Stimulated activated CD4-positive, alpha-beta T cell treated with anti-CD3 and anti-CD28 coated beads, Interleukin-2, amount 100 ng/mL, for 4 hours (primary cell): ENCODE measurements at regions not wholly inside any gene's neighbourhood (a gene's known extent, or its start where the extent isn't known, plus 50 kb on each side); places are given as distances from the start of the nearest gene placed in this dataset.

Experiments used
- DNase-seq: peaks from one replicate; pipeline ENCODE4 v3.0.0-alpha.2; 2020; ENCODE audit warnings: low read depth

DNA sequence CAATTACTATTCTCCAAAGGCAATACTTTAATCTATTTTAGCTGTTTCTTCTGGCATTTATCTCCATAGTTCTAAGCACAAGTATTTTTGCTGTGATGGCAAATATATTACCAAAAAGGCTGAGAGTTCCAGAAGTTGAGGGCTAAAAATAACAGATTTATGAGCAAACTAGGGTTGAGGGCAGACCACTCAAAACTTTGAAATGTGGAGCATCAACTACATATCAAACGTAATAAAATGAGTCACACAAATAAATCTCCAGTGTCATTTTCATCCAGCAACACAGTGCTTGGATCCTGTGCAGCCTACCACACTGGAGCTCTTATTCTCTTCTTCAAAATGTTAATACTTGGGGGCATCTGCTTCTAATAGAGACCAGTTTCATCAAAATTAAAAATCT lies 163.9 kb downstream of the HS3ST1 start:
- DNase-seq, result no peak

DNA sequence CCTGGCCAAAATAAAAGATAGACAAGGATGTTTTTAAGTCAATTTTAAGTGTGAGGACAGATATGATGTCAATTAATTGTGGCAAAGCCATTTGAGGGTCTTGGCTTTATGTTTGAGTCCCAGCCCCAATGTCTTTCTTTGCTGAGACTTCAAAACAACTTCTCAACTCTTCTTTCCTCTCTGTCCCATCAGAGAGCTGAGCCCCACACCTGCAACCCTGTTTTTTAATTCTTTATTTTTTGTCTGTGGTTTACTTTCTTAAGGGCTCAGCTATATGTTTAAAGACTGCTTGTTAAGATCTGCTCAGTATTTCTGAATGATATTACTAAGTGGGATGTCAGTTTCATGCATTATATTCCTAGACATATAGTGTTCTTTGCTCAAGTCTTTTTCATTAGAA lies 164.3 kb downstream of the HS3ST1 start:
- no peak for DNase-seq

DNA sequence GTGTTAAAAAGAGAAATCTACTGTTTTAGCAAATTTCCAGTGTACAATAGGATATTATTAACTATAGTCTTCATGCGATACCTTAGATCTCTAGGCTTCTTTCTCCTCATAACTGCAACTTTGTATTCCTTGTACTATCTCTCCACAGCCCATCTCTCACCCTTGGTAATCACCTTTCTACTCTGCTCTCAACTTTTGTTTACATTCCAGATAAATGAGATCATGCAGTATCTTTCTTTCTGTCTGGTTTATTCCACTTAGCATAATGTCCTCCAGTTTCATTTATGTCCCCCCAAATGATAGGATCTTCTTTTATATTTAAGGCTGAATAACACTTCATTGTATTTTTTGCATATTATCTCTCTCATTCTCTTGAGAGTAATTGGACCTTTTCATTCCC lies 165.5 kb downstream of the HS3ST1 start:
- DNase-seq, result no peak

DNA sequence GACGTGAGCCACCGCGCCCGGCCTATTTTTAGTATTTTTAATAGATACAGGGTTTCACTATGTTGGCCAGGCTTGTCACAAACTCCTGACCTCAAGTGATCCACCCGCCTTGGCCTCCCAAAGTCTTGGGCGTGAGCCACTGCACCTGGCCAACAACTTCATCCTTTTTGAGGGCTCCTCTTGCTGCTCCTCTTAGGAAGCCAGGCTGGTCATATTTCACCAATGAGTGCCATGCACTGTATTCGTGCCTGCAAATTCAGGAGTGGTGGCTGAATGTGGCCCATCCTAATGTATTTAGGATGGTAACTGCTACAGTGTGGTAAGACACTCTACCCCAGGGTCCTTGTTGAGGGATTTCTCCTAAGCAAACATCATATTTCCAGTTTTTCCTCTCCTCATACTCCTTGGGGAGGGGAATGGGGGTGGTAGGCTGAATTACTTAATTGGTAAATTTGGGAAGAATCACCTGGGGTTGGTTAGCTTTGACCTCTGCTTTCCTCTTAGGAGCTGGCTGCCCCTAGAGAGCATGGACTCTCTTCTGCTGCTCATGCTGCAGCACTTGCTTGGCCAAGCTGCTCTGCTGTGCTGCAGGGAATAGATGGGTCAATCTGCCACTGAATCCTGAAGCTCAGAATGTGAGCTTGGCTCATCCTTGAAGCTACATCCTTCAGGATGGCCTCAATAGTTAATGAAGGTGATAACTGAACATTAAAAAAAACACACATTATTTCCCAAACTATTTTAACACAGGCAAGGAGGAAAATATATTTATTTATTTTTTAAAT lies 167.4 kb downstream of the HS3ST1 start:
- DNase-seq, result no peak

DNA sequence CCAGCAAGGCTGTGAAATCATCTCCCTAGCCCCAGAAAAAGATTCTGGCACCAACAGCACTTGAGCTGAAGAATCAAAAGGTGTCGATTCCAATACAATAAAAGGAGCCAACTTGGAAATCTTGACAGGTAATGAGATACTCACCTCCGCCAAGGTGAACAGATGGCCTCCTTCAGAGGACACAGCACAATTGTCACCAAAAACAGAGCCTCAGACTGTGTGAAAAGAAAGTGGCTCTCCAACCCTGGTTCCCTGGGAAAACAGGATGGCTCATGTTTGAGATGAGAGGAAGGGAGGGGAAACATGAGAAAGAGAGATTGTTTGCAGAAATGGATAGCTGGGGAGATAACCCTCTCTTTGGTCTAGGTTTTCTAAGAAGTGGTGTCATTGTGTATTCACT lies 168.9 kb downstream of the HS3ST1 start:
- DNase-seq, result no peak

DNA sequence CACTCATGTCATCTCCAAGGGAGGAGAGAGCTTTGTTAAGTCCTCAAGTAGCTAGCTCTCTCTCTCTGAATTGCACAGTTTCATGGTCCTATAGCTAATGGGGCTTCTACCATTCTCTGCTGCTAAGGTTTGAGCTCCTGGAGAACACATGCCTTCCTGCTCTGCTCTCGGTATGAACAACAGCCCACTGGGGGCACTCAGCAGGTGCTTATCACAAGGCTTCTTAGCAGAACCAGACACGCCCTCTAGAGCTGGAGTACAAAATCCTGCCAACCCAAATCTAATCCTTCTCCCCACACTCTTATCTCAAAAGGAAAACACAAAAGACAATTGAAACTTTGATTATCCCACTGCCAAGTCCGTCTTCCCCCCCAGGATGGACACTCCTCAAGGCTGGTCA lies 176.5 kb downstream of the HS3ST1 start:
- no peak for DNase-seq

DNA sequence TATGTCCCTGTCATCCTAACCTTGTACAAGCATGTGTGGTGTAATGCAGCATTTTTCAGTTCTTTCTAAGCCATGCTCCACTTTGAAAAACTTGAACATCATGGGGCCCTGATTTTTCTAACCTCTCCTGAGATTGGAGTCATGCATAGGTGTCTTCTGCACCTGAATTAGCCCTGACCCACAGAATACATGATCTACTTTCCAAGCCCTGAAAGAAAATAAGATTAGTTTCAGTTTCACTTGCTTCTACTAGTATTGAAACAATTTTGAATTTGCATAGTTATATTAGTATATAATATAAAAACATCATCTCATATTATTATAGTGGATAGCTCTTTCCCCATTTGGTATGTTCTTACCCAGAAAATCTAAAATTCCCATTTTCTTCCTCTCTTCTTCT lies 178.2 kb downstream of the HS3ST1 start:
- no peak for DNase-seq

DNA sequence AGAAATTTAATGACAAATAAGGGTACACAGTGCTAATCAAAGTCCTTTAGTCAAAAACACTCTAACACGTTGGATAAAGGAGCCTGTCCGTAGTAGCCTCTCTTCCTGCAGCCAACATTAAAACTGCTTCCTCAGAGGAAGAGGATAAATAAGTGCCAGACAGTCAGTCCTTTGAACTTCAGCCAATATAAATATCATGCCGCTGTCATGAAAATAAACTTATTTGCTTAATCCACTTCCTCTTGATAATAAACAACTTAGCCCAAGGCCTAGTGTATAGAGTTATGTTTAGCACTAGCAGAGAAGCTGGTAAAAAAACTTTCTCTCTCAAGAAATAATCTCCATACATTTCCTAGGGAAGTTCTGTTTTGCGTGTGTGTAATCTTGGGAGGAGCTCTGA lies 196.7 kb downstream of the HS3ST1 start:
- DNase-seq, result no peak

DNA sequence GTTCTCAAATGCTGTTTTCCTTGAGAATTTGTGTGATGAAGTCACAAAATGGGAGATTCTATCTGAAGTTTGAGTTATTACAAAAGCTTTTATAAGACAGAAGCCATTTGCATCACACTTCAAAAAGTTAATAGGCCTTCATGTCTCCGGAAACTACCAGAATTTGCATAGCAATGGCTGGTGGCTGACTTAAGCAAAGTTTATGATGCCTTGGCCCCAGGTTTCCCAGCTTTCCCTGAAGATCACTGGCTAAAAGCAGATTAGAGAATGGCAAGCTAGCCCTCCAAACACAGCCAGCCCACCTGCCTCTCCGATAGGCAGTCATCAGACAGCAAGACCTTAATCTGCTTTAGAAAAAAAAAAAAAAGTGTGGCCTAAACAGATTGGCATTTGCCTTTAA lies 197.8 kb downstream of the HS3ST1 start:
- no peak for DNase-seq

DNA sequence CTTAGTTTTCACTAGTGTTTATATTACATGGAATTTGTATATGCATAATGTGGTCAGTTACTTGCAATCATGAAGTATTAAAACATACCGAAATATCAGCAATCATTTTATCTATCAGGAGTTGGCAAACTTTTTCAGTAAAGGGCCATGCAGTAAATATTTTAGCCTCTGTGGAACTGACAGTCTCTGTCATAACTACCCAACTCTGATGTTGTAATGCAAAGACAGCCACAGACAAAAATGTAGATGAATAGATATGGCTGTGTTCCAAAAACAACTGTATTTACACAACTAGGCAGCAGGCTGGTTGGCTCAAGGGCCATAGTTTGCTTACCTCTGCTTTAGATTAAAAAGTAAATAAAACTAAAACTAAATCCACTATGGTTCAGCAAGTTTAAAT lies 200.2 kb downstream of the HS3ST1 start:
- DNase-seq, result no peak

DNA sequence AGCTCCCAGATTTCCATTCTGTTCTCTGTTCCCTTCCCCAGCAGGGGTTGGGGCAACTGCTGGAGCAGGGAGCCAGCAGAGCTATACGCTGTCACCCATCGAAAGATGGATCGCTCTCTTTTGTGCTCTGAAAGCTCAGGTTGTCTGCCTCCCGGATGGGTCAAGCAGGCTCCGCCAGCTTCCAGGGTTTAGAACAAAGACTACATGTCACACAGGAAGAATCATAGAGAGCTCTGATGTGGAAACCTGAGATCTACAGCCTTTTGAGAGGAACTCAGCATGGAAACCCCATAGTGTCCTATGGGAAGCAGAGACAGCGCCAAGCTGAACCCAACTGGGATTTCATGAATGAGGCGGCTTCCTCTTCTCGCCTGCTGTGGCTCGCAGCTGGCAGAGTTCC lies 205.4 kb downstream of the HS3ST1 start:
- DNase-seq, result no peak

DNA sequence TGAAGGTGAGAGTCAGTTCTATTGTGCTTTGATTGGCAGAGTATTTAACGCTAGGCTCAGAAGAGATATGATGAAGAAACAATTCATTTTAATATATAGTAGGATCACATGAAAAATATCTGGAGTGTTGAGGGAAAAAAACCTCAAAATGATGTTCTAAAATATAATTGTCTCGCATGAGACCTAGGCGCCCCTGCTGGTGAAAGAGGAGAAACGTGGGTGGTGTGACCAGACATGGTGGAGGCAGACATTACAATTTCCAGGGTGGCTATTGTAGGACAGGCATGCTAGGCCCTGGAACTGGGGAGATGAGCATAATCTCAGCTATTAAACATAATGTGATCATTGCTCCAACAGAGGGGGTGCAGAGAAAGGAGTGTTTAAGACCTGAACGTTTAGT lies 210.0 kb downstream of the HS3ST1 start:
- DNase-seq, result no peak

DNA sequence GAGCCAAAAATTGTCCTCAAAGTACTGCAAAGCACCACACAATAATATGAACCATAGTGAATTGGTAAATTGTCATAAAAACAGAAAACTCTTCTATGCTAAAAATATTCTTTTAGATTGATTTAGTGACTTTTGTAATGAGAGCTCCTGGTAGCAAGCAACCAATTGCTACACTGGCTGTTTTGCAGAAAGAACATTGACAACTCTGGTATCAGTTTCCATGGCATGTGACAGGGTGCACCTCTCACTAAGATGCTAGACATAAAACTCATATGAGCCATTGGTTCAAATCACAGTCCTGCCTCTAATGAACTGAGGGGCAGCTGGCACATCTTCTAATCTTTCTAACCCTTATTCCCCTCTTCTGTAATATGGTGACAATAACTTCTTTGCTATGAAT lies 212.2 kb downstream of the HS3ST1 start:
- DNase-seq, result no peak

DNA sequence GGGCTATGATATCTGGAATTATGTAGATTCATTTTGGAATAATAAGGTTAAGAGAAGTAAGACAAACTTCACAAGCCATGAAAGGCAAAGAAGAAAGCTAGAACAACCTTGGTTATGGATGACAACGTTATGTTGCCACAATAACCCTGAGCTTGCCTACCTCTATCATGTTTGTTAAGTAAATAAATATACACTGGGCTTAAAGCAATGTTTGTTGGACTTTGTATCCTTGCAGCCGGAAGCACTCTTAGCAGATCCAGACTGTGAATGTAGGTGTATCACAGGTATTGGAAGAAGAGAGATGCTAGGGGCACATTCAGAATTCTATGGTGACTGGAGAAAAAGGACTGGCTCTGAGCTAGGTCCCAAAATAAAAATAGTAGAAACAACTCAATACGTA lies 214.4 kb downstream of the HS3ST1 start:
- no peak for DNase-seq

DNA sequence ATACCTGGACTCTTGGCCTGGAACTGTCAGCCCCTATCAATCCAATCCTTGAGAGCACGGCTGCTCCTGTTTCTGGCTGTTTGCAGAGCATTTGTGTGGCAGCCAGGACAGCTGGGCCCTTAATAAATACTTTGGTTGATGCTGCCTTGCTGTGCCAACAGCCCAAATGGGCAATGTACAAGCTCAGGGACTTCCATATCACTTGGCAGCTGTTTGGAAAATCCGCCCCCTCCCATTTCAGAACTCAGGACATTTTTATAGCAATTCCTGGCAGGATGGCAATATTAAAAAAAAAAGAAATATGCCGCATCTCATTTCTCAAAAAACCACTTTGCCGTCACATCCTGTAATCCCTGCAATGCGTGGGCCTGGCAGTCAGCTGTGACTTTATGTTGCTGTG lies 218.9 kb downstream of the HS3ST1 start:
- DNase-seq, result no peak

DNA sequence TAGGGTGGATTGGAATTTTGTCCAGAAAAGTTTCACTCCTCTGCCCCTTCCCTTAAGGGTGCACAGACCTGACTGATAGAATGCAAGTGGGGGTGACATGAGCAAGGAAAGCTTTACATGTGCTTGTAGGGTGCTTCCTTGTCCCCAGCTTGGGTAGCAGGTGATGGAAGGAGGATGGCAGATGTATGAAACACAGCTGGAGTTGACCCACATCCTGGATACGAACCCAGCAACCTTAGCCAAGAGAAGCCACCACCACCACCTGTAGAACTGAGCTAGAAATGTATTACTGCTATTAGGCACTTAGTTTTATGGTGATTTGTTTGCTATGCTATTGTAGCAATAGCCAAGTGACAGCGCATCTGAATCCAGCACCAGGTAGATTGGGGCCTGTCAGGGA lies 227.4 kb downstream of the HS3ST1 start:
- no peak for DNase-seq

DNA sequence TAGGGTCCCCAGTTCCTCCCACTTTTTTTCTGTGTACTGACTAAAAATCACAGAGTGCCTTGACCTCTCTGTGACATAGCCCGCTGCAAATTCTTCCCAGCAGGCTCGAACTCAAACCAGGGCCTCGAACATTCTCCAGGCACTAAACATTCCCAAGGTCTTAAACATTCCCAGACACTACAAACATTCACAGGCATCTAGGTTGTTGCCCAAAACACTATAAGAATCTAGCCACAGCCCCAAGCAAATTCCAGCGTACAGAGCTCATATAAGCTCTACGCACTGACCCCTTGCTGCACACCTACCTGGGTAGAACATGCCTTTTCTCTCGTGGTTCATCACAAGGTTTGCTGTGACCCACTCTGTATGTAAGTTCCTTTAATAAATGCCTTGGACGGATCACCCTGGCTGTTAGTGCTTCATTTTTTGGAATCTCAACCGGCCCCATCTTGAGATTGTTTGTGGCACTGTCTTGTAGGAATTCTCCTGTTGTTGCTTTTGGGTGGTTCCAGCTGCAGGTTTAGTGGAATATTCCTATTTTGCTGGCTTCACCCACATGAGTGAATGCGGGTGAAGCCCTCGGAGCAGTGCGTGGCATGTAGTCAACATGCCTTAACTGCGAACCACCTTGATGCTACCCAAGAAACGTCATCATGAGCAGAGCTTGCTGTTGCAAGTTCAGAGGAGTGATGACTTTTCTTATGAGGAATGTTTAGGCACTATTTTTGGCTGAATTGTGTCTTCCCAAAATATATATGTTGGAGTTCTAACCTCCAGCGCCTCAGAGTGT lies 230.0 kb downstream of the HS3ST1 start:
- DNase-seq, result no peak

DNA sequence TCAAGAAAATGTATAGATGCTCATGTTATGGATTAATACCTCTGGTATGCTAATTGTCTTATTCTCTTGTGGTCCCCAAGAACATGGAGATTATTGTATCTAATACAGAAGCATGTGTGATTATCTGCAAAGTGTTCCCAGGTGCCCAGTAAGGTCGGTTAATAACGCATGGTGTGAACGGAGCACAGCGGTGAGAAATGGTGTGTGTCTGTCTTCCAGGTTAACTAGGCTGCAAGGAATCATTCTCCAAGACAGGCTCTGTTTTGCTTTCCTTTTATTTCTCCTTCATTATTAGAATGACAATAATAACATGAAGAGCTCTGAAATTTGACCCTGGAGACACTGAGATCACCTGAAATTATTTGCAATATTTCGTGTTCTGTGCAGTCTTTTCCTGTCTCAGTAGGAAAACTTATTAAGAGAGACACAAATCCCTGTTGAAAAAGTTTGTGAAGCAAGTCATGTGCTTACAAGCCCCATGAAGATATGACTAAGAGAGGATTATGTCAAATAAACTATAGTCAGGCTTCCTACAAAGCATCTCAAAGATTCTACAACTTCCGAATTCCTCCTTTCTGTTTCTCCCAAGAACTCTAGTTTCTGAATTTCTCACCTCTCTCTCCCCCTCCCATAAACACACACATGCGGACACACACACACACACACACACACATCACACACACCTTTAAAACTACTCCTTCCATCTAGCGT lies 230.9 kb downstream of the HS3ST1 start:
- no peak for DNase-seq

DNA sequence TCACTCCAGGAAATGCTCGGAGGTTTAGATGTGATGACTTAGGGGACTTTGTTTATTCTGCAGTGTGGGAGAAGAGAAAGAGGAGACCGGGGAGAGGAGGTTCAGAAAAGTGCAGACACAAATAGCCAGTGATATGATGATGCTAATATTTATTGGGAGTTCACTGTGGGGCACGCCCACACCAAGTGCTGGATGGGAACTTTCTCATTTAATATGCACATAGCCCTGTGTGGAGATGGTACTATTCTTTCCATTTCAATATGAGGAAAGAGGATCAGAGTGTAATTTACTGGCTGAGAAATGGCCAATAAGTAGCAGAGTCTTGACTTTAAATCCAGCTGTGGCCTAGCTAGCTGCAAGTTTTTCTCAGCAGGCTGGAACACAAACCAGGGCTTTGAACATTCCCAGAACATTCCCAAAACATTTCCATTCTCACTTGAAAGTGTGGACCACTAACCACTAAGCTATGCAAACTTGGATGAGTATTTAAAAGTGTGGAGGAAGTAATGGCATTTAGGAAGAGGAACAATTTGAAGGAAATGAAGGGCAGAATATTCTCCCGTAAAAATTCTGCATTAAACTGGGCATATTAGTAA lies 231.7 kb downstream of the HS3ST1 start:
- DNase-seq, result no peak

DNA sequence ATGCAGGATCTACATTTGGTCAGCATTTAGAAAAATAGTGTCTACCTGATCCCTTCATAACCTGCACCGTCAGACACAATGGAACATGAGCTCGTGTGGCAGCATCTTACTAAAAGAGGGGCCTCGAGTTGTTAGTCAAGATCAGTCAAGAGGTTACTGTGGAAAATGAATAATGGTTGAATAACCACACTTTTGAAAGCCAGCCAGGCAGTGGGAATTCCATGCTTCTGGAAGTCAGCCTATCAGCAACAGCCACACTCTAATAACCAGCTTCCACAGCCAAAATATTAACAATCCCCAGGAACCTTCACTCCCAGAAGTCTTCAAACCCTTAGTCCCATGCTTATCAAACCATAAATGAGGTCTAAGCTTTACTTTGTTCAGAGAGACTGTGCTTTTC lies 234.3 kb downstream of the HS3ST1 start:
- no peak for DNase-seq

DNA sequence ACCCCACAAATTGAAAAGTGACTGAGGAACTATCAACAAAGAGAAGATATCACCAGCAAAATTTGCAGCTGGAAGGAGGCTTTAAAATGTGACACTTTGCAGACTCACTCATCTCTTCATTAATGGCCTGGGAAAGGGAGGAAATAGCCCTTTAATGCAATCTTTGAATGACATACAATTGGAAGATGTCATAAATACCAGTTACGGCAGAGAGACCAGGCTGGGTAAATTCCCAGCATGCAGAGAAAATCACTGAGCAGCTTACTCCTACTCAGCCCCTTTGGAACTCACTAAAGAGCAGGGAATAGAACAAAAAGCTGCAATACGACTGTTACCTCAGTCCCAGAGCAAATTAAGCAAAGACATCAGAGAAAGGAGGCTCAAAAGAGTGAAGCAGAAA lies 238.9 kb downstream of the HS3ST1 start:
- DNase-seq, result no peak

DNA sequence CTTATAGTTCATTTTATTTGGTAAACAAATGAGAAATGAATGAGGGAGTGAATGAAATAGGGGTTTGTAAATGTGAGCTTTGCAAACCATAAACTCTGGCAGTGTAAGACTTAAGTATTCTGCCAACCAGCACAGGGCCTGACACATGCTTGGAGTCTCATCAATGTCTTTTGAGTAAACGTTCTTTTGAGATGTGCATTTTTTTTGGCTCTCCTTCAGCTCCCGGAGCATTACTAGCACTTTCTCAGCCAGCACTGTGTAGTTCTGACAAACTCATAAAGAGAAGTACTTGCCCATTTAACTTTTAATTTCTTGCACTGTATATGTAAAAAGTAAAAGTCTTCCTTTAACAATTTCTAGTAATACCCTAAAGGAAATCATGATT lies 245.3 kb downstream of the HS3ST1 start:
- no peak for DNase-seq
